ENCODE measurements at regions not wholly inside any gene's neighbourhood (a gene's known extent, or its start where the extent isn't known, plus 50 kb on each side); places are given as distances from the start of the nearest gene placed in this dataset.

DNA sequence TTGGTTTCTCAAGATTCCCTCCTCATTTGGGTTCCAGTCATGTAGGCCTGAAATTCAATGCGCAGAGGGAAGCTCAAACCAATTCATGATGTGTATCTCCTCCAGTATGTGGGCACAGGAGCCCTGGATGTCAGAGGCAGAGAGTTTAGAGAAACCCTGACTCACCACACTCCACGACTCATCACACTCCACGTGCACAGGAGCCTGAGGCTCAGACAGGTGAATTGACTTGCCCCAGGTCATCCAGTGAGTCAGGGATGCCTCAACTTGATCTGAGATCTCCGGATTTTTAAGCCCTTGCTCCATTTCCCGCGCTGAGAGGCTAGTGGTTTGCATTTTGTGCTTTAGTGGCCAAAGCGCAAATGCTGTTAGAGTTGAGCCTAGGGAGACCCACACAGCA is 183.9 kb downstream of the HAPSTR1 start:
- Histone ChIP-seq H3K9me3 (replicated peaks; ENCODE audit: control insufficient read depth, insufficient read depth, low read depth, low read length) (no peaks in the 10 kb centered on the region), H2AFZ (ENCODE audit: low read depth, low read length) (no peak overlapping the region), H3K9me1 (ENCODE audit: control insufficient read depth, insufficient read depth, low read length) (no peaks in the 10 kb centered on the region), H3K36me3 (ENCODE audit: control insufficient read depth, insufficient read depth, low read length) (no peaks in the 10 kb centered on the region), H3K4me2 (ENCODE audit: insufficient read depth, low read length) (no peak overlapping the region), H3K27ac (ENCODE audit: extremely low read depth, low read depth, low read length) (no peak overlapping the region), H3K4me1 (replicated peaks in 1 of 2; ENCODE audit: control insufficient read depth in 2 of 2, insufficient read depth in 2 of 2, low read length in 2 of 2) (no peaks in the 10 kb centered on the region), H3K79me2 (ENCODE audit: control insufficient read depth, insufficient read depth, low read length) (no peaks in the 10 kb centered on the region), H3K4me3 (no peak overlapping the region), H3K27me3 (ENCODE audit: control insufficient read depth in 2 of 2, insufficient read depth in 2 of 2, low read length in 2 of 2) (peaks cover 7 to 17% of the 10 kb centered on the region in 2 experiments; a peak in 4 of 5 replicates), H3K9ac (ENCODE audit: insufficient read depth in 1 of 2, low read depth in 2 of 2, low read length in 2 of 2) (no peak overlapping the region), H4K20me1 (replicated peaks; ENCODE audit: control insufficient read depth, insufficient read depth, low read length) (no peaks in the 10 kb centered on the region)
- in situ Hi-C loops (cut with MboI), result no loop called here
- DNase-seq (ENCODE audit: extremely low read depth in 1 of 4, low spot score in 3 of 4) (no peak), FAIRE-seq (no peak), ATAC-seq (no peak)
- ChIA-PET POLR2A (interaction anchor here (0.7 to 0.8 kb wide), 2 partner anchors 117 to 258 kb away, joined by 3 read pairs; no protein-coding TSS in a partner anchor), CTCF (ENCODE audit: low intra/inter-chr PET ratio) (no interaction called here)
- WGBS (ENCODE audit: insufficient coverage, low coverage, missing lambda C conversion rate), result 7% methylated on average over 7 of the region's 7 CpGs
- BruUV-seq (replicated peaks), result no TSS peak
- intact Hi-C loops (cut with micrococcal nuclease), result no loop called here
- TF ChIP-seq ZNF785 (CRISPR knock-in tag; IDR thresholded peaks at IDR 0.05) (no peak), KLF10 (CRISPR knock-in tag; IDR thresholded peaks at IDR 0.05) (no peak), ZNF239 (CRISPR knock-in tag; IDR thresholded peaks at IDR 0.05) (no peak), ZKSCAN8 (CRISPR knock-in tag; IDR thresholded peaks at IDR 0.05) (no peak), ZC3H8 (IDR thresholded peaks at IDR 0.05) (no peak), SNIP1 (IDR thresholded peaks at IDR 0.05; ENCODE audit: low read depth) (no peak), ESRRB (CRISPR knock-in tag; IDR thresholded peaks at IDR 0.05; ENCODE audit: borderline replicate concordance) (no peak), U2AF2 (optimal IDR thresholded peaks at IDR 0.05; ENCODE audit: low read depth, low read length) (no peak), ZNF232 (CRISPR knock-in tag; IDR thresholded peaks at IDR 0.05) (no peak), NFE2L1 (tag; IDR thresholded peaks at IDR 0.05; ENCODE audit: borderline replicate concordance, low read depth) (no peak)
- TF ChIP-seq, protein P1, sequence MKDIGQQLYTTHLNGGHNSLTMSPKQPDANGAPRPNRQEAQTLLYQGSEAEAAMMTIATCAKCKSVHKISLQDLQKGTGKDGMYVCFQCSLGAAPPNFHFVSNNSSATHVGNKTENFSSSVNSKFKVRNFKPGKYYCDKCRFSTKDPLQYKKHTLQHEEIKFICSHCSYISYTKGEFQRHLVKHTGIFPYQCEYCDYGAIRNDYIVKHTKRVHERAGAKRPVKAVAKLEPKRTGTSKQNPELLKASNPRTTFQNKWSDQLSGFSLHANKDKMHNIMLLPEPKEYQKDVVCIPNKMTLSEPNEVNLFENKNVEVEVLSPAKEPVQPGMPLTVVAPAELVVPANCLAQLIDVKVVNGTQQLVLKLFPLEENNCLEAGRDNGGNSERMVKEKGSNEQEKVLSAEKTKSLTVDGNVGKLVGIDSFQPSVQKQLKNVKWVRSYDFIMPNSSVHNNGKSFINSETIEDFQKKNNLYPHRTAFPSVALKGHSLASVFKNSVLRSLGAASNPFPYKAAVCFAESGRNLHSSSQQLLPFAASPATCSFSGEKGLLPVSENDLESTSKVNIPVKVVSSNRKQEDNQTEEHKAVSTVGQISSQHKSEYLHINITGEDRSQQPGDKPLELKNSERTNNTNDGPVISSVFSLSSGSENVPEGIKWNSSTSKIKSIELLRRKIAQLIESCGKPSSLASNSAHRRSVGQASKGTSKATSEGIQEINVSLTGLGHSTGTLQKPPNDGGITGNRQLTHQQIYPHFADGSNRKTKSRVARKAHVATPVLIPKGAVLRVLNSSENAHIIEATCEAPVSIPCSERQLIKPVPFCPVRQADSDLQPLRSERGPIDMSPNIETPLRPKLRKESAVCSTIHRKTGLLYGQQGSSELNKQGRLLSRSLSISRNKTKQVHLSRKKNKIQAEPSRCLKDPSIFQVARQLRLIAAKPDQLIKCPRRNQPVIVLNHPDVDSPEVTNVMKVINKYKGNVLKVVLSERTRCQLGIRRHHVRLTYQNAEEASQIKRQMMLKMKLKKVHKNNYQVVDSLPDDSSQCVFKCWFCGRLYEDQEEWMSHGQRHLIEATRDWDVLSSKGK (CRISPR knock-in tag; IDR thresholded peaks at IDR 0.05), result no peak
- TF ChIP-seq, protein P2, sequence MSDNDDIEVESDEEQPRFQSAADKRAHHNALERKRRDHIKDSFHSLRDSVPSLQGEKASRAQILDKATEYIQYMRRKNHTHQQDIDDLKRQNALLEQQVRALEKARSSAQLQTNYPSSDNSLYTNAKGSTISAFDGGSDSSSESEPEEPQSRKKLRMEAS (CRISPR knock-in tag; IDR thresholded peaks at IDR 0.05), result no peak
- TF ChIP-seq, protein P3, sequence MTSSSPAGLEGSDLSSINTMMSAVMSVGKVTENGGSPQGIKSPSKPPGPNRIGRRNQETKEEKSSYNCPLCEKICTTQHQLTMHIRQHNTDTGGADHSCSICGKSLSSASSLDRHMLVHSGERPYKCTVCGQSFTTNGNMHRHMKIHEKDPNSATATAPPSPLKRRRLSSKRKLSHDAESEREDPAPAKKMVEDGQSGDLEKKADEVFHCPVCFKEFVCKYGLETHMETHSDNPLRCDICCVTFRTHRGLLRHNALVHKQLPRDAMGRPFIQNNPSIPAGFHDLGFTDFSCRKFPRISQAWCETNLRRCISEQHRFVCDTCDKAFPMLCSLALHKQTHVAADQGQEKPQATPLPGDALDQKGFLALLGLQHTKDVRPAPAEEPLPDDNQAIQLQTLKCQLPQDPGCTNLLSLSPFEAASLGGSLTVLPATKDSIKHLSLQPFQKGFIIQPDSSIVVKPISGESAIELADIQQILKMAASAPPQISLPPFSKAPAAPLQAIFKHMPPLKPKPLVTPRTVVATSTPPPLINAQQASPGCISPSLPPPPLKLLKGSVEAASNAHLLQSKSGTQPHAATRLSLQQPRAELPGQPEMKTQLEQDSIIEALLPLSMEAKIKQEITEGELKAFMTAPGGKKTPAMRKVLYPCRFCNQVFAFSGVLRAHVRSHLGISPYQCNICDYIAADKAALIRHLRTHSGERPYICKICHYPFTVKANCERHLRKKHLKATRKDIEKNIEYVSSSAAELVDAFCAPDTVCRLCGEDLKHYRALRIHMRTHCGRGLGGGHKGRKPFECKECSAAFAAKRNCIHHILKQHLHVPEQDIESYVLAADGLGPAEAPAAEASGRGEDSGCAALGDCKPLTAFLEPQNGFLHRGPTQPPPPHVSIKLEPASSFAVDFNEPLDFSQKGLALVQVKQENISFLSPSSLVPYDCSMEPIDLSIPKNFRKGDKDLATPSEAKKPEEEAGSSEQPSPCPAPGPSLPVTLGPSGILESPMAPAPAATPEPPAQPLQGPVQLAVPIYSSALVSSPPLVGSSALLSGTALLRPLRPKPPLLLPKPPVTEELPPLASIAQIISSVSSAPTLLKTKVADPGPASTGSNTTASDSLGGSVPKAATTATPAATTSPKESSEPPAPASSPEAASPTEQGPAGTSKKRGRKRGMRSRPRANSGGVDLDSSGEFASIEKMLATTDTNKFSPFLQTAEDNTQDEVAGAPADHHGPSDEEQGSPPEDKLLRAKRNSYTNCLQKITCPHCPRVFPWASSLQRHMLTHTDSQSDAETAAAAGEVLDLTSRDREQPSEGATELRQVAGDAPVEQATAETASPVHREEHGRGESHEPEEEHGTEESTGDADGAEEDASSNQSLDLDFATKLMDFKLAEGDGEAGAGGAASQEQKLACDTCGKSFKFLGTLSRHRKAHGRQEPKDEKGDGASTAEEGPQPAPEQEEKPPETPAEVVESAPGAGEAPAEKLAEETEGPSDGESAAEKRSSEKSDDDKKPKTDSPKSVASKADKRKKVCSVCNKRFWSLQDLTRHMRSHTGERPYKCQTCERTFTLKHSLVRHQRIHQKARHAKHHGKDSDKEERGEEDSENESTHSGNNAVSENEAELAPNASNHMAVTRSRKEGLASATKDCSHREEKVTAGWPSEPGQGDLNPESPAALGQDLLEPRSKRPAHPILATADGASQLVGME (CRISPR knock-in tag; IDR thresholded peaks at IDR 0.05), result no peak
